ENCODE measurements at regions not wholly inside any gene's neighbourhood (a gene's known extent, or its start where the extent isn't known, plus 50 kb on each side); places are given as distances from the start of the nearest gene placed in this dataset.

- no peak for DNase-seq
Observed at GRCh38 chr2:239500574-239501550, 100.0 kb upstream of the HDAC4 start.

GRCh38 chr2:239499726-239500573, 99.1 kb upstream of the HDAC4 start:
- no peak for DNase-seq

- DNase-seq, result no peak
Observed at GRCh38 chr2:239498981-239499634, 98.3 kb upstream of the HDAC4 start.

GRCh38 chr2:239498576-239498975, 97.8 kb upstream of the HDAC4 start:
- DNase-seq, result no peak

GRCh38 chr2:239496700-239497099, 95.9 kb upstream of the HDAC4 start:
- peak; percentile 18 for DNase-seq

GRCh38 chr2:239495791-239496233, 95.0 kb upstream of the HDAC4 start:
- no peak for DNase-seq

- no peak for DNase-seq
Observed at GRCh38 chr2:239495175-239495574, 94.4 kb upstream of the HDAC4 start.

- no peak for DNase-seq
Observed at GRCh38 chr2:239494578-239494977, 93.8 kb upstream of the HDAC4 start.

GRCh38 chr2:239489481-239489880, 88.7 kb upstream of the HDAC4 start:
- no peak for DNase-seq

GRCh38 chr2:239488125-239488524, 87.3 kb upstream of the HDAC4 start:
- DNase-seq, result no peak

GRCh38 chr2:239487272-239487671, 86.5 kb upstream of the HDAC4 start:
- DNase-seq, result no peak

GRCh38 chr2:239485622-239486021, 84.8 kb upstream of the HDAC4 start:
- DNase-seq, result no peak

GRCh38 chr2:239484571-239485355, 83.9 kb upstream of the HDAC4 start:
- DNase-seq, result no peak

- DNase-seq, result no peak
Observed at GRCh38 chr2:239482778-239483712, 82.2 kb upstream of the HDAC4 start.

- no peak for DNase-seq
Observed at GRCh38 chr2:239479471-239479870, 78.7 kb upstream of the HDAC4 start.

- DNase-seq, result no peak
Observed at GRCh38 chr2:239477591-239477990, 76.8 kb upstream of the HDAC4 start.

- DNase-seq, result no peak
Observed at GRCh38 chr2:239476757-239477585, 76.2 kb upstream of the HDAC4 start.

- DNase-seq, result no peak
Observed at GRCh38 chr2:239476029-239476756, 75.4 kb upstream of the HDAC4 start.
